Neural progenitor cell (in vitro differentiated cells): ENCODE measurements at regions not wholly inside any gene's neighbourhood (a gene's known extent, or its start where the extent isn't known, plus 50 kb on each side); places are given as distances from the start of the nearest gene placed in this dataset.

Experiments used
- DNase-seq: peaks from one replicate; pipeline ENCODE4 v3.0.0-alpha.2; 2016; ENCODE audit warnings: low spot score
- H2AFZ ChIP-seq: fragments of 200-600 bp; sonication (generic); replicated peaks from 2 replicates; pipeline ENCODE4 v1.6.1; 2016; ENCODE audit warnings: antibody characterized with exemption
- H3F3A ChIP-seq: fragments of 200-600 bp; sonication (generic); 2 replicates; pipeline ENCODE4 v1.6.1; 2016; ENCODE audit warnings: antibody characterized with exemption, low read depth
- H3K27ac ChIP-seq: fragments of 200-600 bp; sonication (generic); 2 replicates; pipeline ENCODE4 v1.5.1; 2016; ENCODE audit warnings: mild to moderate bottlenecking
- H3K27me3 ChIP-seq: fragments of 200-600 bp; sonication (generic); 2 replicates; pipeline ENCODE4 v1.6.1; 2016; ENCODE audit warnings: mild to moderate bottlenecking, moderate library complexity
- H3K36me3 ChIP-seq: fragments of 200-600 bp; sonication (generic); 2 replicates; pipeline ENCODE4 v1.5.1; 2016
- H3K4me1 ChIP-seq: fragments of 200-600 bp; sonication (generic); 2 replicates; pipeline ENCODE4 v1.6.1; 2016; ENCODE audit warnings: mixed run types
- H3K4me2 ChIP-seq: fragments of 200-600 bp; sonication (generic); 2 replicates; pipeline ENCODE4 v1.6.1; 2016
- H3K4me3 ChIP-seq: fragments of 200-600 bp; sonication (generic); 2 replicates; pipeline ENCODE4 v1.5.1; 2016
- H3K79me2 ChIP-seq: fragments of 200-600 bp; sonication (generic); 2 replicates; pipeline ENCODE4 v1.6.1; 2016; ENCODE audit warnings: low read depth
- H3K9ac ChIP-seq: fragments of 200-600 bp; sonication (generic); 2 replicates; pipeline ENCODE4 v1.6.1; 2016
- H3K9me3 ChIP-seq: fragments of 200-600 bp; sonication (generic); 2 replicates; pipeline ENCODE4 v1.5.1; 2016; ENCODE audit warnings: low read depth
- H4K20me1 ChIP-seq: fragments of 200-600 bp; sonication (generic); 2 replicates; pipeline ENCODE4 v1.6.1; 2016; ENCODE audit warnings: low read depth
- H3K27ac Mint-ChIP-seq: 3 replicates; pipeline ENCODE4 v1.8.0; 2021; ENCODE audit warnings: mixed read lengths
- H3K27me3 Mint-ChIP-seq: 2 replicates; pipeline ENCODE4 v1.8.0; 2022; ENCODE audit warnings: low read depth, mild to moderate bottlenecking, inconsistent platforms, moderate library complexity, mixed read lengths; ENCODE audit not compliant: insufficient read depth
- H3K36me3 Mint-ChIP-seq: 3 replicates; pipeline ENCODE4 v1.8.0; 2021; ENCODE audit warnings: mixed read lengths
- H3K4me1 Mint-ChIP-seq: 3 replicates; pipeline ENCODE4 v1.8.0; 2021; ENCODE audit warnings: mixed read lengths
- H3K4me3 Mint-ChIP-seq: 3 replicates; pipeline ENCODE4 v1.8.0; 2021; ENCODE audit warnings: mild to moderate bottlenecking, moderate library complexity, mixed read lengths
- H3K9me3 Mint-ChIP-seq: 3 replicates; pipeline ENCODE4 v1.8.0; 2020; ENCODE audit warnings: mixed read lengths
- EZH2 ChIP-seq: fragments of 200-600 bp; sonication (generic); IDR thresholded peaks from 2 replicates; pipeline ENCODE4 v1.6.1; 2017; ENCODE audit warnings: antibody characterized with exemption, mild to moderate bottlenecking, moderate library complexity
- EZH2phosphoT487 ChIP-seq: fragments of 200-600 bp; sonication (generic); IDR thresholded peaks from 2 replicates; pipeline ENCODE4 v1.6.1; 2017; ENCODE audit warnings: antibody characterized with exemption
- TF ChIP-seq, protein P1 (sequence below): fragments of 200-600 bp; sonication (generic); IDR thresholded peaks from 2 replicates; pipeline ENCODE4 v1.5.1; 2017; ENCODE audit warnings: antibody characterized with exemption, mild to moderate bottlenecking

DNA sequence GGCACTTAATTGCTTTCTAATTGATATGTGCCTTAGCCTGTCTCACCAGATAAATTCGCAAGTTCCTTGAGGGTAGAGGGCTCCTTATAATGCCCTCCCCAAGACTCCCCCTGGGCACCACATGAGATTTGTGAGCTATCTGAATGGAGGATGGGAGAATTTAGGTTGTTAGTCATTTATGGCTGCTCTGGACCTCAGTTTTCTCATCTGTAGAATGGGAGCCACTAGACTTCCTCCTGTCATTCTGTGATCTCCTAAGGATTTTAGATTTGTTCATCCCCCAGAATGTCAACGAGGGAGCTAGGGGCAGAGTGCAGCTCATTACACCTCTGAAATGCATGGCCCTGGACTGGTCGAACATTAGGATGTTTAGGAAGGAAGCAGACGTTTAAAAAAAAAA is 294.6 kb downstream of the MIAT start:
- H3K4me1 ChIP-seq: peaks cover 27% of the 10 kb centered on the region
- Mint-ChIP-seq H3K36me3 (no peaks in the 10 kb centered on the region), H3K4me1 (peaks cover 42% of the 10 kb centered on the region), H3K9me3 (no peaks in the 10 kb centered on the region), H3K27me3 (peaks cover 5% of the 10 kb centered on the region), H3K27ac (no peak overlapping the region), H3K4me3 (no peak overlapping the region)
- peaks cover 16% of the 10 kb centered on the region for H4K20me1 ChIP-seq
- no peak overlapping the region for H2AFZ ChIP-seq
- H3K79me2 ChIP-seq: no peaks in the 10 kb centered on the region
- H3K27me3 ChIP-seq: peaks cover 39% of the 10 kb centered on the region
- no peak overlapping the region for H3K9ac ChIP-seq
- H3K4me2 ChIP-seq: peak overlapping the region; percentile 67
- no peak for DNase-seq
- no peak overlapping the region for H3K27ac ChIP-seq
- H3K4me3 ChIP-seq: no peak overlapping the region
- no peaks in the 10 kb centered on the region for H3K9me3 ChIP-seq
- no peaks in the 10 kb centered on the region for H3K36me3 ChIP-seq
- H3F3A ChIP-seq: peaks cover 26% of the 10 kb centered on the region
- TF ChIP-seq EZH2 (no peak), EZH2phosphoT487 (no peak)
- TF ChIP-seq, protein P1, sequence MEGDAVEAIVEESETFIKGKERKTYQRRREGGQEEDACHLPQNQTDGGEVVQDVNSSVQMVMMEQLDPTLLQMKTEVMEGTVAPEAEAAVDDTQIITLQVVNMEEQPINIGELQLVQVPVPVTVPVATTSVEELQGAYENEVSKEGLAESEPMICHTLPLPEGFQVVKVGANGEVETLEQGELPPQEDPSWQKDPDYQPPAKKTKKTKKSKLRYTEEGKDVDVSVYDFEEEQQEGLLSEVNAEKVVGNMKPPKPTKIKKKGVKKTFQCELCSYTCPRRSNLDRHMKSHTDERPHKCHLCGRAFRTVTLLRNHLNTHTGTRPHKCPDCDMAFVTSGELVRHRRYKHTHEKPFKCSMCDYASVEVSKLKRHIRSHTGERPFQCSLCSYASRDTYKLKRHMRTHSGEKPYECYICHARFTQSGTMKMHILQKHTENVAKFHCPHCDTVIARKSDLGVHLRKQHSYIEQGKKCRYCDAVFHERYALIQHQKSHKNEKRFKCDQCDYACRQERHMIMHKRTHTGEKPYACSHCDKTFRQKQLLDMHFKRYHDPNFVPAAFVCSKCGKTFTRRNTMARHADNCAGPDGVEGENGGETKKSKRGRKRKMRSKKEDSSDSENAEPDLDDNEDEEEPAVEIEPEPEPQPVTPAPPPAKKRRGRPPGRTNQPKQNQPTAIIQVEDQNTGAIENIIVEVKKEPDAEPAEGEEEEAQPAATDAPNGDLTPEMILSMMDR: no peak

DNA sequence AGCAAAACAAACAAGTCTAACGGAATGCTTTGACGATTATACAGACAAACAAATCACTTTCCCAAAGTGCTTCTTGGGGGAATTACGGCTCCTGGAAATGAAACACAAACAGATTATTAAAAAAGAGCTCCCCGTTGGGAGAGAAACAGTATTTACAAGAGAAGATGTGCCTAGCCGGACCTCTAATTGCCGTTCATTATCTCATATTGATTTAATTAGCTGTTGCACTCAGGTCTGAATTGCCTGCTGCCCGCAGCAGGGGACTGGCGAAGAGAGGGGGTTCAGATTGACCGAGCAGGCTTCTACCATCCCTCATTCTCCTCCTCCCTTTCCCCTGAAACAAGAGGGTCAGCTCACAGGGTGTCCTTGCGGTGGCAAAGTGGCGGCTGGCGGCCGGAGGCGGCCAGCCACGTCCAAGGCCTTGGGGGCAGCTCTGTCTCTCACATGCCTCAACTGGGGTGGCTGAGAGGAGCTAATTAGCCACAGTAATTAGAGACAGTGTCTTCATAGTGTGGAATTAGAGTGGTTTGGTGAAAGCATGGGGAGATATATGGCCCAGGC is 295.1 kb downstream of the MIAT start:
- Histone ChIP-seq H3F3A (peaks cover 26% of the 10 kb centered on the region), H3K36me3 (no peaks in the 10 kb centered on the region), H2AFZ (no peak overlapping the region), H3K4me3 (peak overlapping the region; percentile 22), H3K27ac (no peak overlapping the region), H3K4me2 (peak overlapping the region; percentile 67), H3K9me3 (no peaks in the 10 kb centered on the region), H3K79me2 (no peaks in the 10 kb centered on the region), H4K20me1 (peaks cover 16% of the 10 kb centered on the region), H3K9ac (no peak overlapping the region), H3K4me1 (peaks cover 27% of the 10 kb centered on the region), H3K27me3 (peaks cover 39% of the 10 kb centered on the region)
- Mint-ChIP-seq H3K27me3 (peaks cover 5% of the 10 kb centered on the region), H3K4me3 (peak overlapping the region; percentile 37), H3K27ac (no peak overlapping the region), H3K9me3 (no peaks in the 10 kb centered on the region), H3K36me3 (no peaks in the 10 kb centered on the region), H3K4me1 (peaks cover 43% of the 10 kb centered on the region)
- DNase-seq: peak; percentile 56
- TF ChIP-seq EZH2phosphoT487 (peak; percentile 54), EZH2 (no peak)
- TF ChIP-seq, protein P1: no peak

DNA sequence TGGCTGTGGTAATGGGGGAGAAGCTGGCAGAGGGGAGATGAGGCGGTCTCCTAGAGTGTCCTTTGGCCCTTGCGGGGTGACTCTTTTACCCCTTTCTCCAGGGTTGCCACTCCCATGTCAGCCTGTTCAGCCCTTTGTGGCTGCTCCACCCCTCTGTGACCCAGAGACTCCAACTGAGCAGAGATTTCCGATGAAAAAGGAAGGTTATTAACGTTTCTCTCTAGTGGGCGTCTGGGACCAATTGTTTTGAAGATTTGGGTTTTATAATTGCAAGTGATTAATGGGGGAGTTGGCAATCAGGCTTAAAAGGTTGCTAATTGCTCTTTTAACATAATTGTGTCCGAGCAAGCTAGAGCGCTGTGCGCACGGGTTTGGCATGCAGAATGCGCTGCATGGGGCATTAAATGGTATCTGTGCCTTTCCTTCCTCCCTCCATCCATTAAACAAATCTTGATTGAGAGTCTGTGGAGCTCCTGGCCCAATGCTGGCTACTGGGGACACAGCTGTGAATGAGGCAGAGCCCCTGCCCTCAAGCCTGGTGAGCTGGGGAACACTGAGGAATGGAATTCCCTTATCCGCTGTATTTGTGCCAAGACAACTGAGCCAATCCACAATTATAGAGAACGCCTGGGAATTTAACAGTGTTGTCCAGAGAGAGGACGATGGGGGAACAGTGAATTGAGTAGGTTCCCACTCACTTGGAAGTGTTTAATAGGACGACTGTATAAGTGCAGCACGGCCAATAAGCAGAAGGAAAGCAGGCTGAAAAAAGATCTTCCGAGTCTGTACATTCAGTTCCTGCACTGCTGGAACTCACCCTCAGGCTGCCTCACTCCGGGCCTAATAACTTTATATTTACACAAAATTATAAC is 295.9 kb downstream of the MIAT start:
- DNase-seq: peak; percentile 59
- H3K9ac ChIP-seq: no peak overlapping the region
- TF ChIP-seq EZH2phosphoT487 (no peak), EZH2 (no peak)
- TF ChIP-seq, protein P1: no peak
- H3K4me1 Mint-ChIP-seq: peaks cover 43% of the 10 kb centered on the region
- no peak overlapping the region for H3K27ac Mint-ChIP-seq
- H3K79me2 ChIP-seq: no peaks in the 10 kb centered on the region
- H3K9me3 Mint-ChIP-seq: no peaks in the 10 kb centered on the region
- no peak overlapping the region for H2AFZ ChIP-seq
- peak overlapping the region; percentile 22 for H3K4me3 ChIP-seq
- H3K36me3 ChIP-seq: no peaks in the 10 kb centered on the region
- peaks cover 39% of the 10 kb centered on the region for H3K27me3 ChIP-seq
- H3K36me3 Mint-ChIP-seq: no peaks in the 10 kb centered on the region
- H3K9me3 ChIP-seq: no peaks in the 10 kb centered on the region
- no peak overlapping the region for H3K27ac ChIP-seq
- H3K4me2 ChIP-seq: peak overlapping the region; percentile 67
- H3K27me3 Mint-ChIP-seq: peaks cover 5% of the 10 kb centered on the region
- H4K20me1 ChIP-seq: peaks cover 16% of the 10 kb centered on the region
- H3K4me1 ChIP-seq: peaks cover 27% of the 10 kb centered on the region
- peak overlapping the region; percentile 54 for H3K4me3 Mint-ChIP-seq
- peaks cover 26% of the 10 kb centered on the region for H3F3A ChIP-seq
